Astrocyte of the cerebellum (primary cell): ENCODE measurements at regions not wholly inside any gene's neighbourhood (a gene's known extent, or its start where the extent isn't known, plus 50 kb on each side); places are given as distances from the start of the nearest gene placed in this dataset.

Experiments used
- DNase-seq: peaks from one replicate; pipeline ENCODE4 v3.0.0-alpha.2; 2011; ENCODE audit warnings: low read depth
- H3K4me3 ChIP-seq: 2 replicates; pipeline ENCODE4 v1.5.1; 2011; ENCODE audit warnings: mild to moderate bottlenecking, low read depth, low read length, moderate library complexity
- CTCF ChIP-seq: IDR thresholded peaks from 2 replicates; pipeline ENCODE4 v1.5.1; 2012; ENCODE audit warnings: low read length, low read depth, moderate library complexity, mild to moderate bottlenecking; ENCODE audit errors: missing control alignments
- in situ Hi-C: cut with HindIII; loops from 2 replicates; pipeline ENCODE4 v1.10.0; 2017; ENCODE audit warnings: low sequenced_read_pairs

- in situ Hi-C loops = no loop called here
- no peak for TF ChIP-seq CTCF
These were observed 324.8 kb upstream of the CHAC2 start for GRCh38 chr2:53442783-53443182.

GRCh38 chr2:53442093-53442492 is 325.5 kb upstream of the CHAC2 start:
- DNase-seq = no peak
- no peak for TF ChIP-seq CTCF
- in situ Hi-C loops = no loop called here
- H3K4me3 ChIP-seq = no peak overlapping the region

More at GRCh38 chr2:53442783-53443182, 324.8 kb upstream of the CHAC2 start:
- H3K4me3 ChIP-seq = no peak overlapping the region
- no peak for DNase-seq

- no peak for TF ChIP-seq CTCF
- DNase-seq = no peak
- no peak overlapping the region for H3K4me3 ChIP-seq
- in situ Hi-C loops = no loop called here
These were observed 328.9 kb upstream of the CHAC2 start for GRCh38 chr2:53438692-53439091.

GRCh38 chr2:53438100-53438499 is 329.5 kb upstream of the CHAC2 start:
- no peak for TF ChIP-seq CTCF
- in situ Hi-C loops = no loop called here
- no peak overlapping the region for H3K4me3 ChIP-seq
- no peak for DNase-seq

GRCh38 chr2:53437371-53437770 is 330.2 kb upstream of the CHAC2 start:
- peak; percentile 4 for DNase-seq
- TF ChIP-seq CTCF = no peak
- no peak overlapping the region for H3K4me3 ChIP-seq
- in situ Hi-C loops = no loop called here

GRCh38 chr2:53436882-53437281 is 330.7 kb upstream of the CHAC2 start:
- no peak for TF ChIP-seq CTCF
- DNase-seq = no peak
- H3K4me3 ChIP-seq = no peak overlapping the region
- in situ Hi-C loops = no loop called here

GRCh38 chr2:53435610-53436009 is 332.0 kb upstream of the CHAC2 start:
- no peak overlapping the region for H3K4me3 ChIP-seq
- no peak for DNase-seq
- in situ Hi-C loops = no loop called here
- TF ChIP-seq CTCF = no peak
